Liver (tissue), 8 donors: ENCODE measurements at regions not wholly inside any gene's neighbourhood (a gene's known extent, or its start where the extent isn't known, plus 50 kb on each side); places are given as distances from the start of the nearest gene placed in this dataset.

ENCODE experiments used
- DNase-seq: peaks from one replicate; pipeline ENCODE4 v3.0.0-alpha.2; 2017; ENCODE audit warnings: low spot score
- H3K27ac ChIP-seq, 2 donors: one replicate each; pipeline ENCODE4 v1.7.0; 2013; ENCODE audit warnings: inconsistent platforms in 2 of 2, low read length in 2 of 2, control low read depth in 1 of 2, low read depth in 1 of 2, mild to moderate bottlenecking in 1 of 2
- H3K27me3 ChIP-seq, 4 donors: one replicate each; pipeline versions ENCODE4 v1.6.1 to v1.7.0; 2013; ENCODE audit warnings: low read length in 3 of 4, inconsistent platforms in 1 of 4, mild to moderate bottlenecking in 1 of 4, moderate library complexity in 1 of 4; ENCODE audit not compliant: control insufficient read depth in 4 of 4, insufficient read depth in 4 of 4
- H3K36me3 ChIP-seq, 4 donors: one replicate each; pipeline versions ENCODE4 v1.6.1 to v1.7.0; 2013; ENCODE audit warnings: low read length in 3 of 4, mild to moderate bottlenecking in 3 of 4, low read depth in 1 of 4, moderate library complexity in 1 of 4; ENCODE audit not compliant: control insufficient read depth in 4 of 4, insufficient read depth in 3 of 4
- H3K4me1 ChIP-seq, 4 donors: one replicate each; pipeline versions ENCODE4 v1.6.1 to v1.7.0; 2013; ENCODE audit warnings: low read length in 3 of 4, mild to moderate bottlenecking in 3 of 4, moderate library complexity in 1 of 4; ENCODE audit not compliant: control insufficient read depth in 4 of 4, insufficient read depth in 4 of 4
- H3K4me3 ChIP-seq, 3 donors: one replicate each; pipeline versions ENCODE4 v1.6.1 to v1.7.0; 2013; ENCODE audit warnings: low read length in 3 of 3, control low read depth in 1 of 3, low read depth in 1 of 3, mild to moderate bottlenecking in 1 of 3
- H3K9ac ChIP-seq, 2 donors: one replicate each; pipeline ENCODE4 v1.7.0; 2013; ENCODE audit warnings: low read length in 2 of 2, mild to moderate bottlenecking in 2 of 2, moderate library complexity in 2 of 2, control low read depth in 1 of 2, low read depth in 1 of 2
- H3K9me3 ChIP-seq, 4 donors: one replicate each; pipeline versions ENCODE4 v1.6.1 to v1.7.0; 2013; ENCODE audit warnings: low read length in 3 of 4; ENCODE audit not compliant: control insufficient read depth in 4 of 4
- ATF3 ChIP-seq: IDR thresholded peaks from 2 replicates; pipeline ENCODE4 v1.6.1; 2016; ENCODE audit warnings: antibody characterized with exemption
- CTCF ChIP-seq: fragments of 150-350 bp; IDR thresholded peaks from 2 replicates; pipeline ENCODE4 v1.5.1; 2017; ENCODE audit warnings: improper control_type of control experiment, low read depth, low read length; ENCODE audit not compliant: missing input control
- EGR1 ChIP-seq, 2 donors: IDR thresholded peaks; 2 replicates each; pipeline ENCODE4 v1.6.1; 2016 to 2018; ENCODE audit warnings: antibody characterized with exemption in 2 of 2, low read depth in 2 of 2
- FOXA1 ChIP-seq: IDR thresholded peaks from 2 replicates; pipeline ENCODE4 v1.6.1; 2016; ENCODE audit warnings: antibody characterized with exemption
- FOXA2 ChIP-seq: IDR thresholded peaks from 2 replicates; pipeline ENCODE4 v1.6.1; 2016; ENCODE audit warnings: antibody characterized with exemption
- GABPA ChIP-seq, 2 donors: IDR thresholded peaks in 1 of 2; conservative IDR thresholded peaks in 1 of 2; 2 replicates each; pipeline ENCODE4 v1.6.1; 2016; ENCODE audit warnings: antibody characterized with exemption in 2 of 2, mild to moderate bottlenecking in 1 of 2, moderate library complexity in 1 of 2
- HNF4A ChIP-seq, 2 donors: conservative IDR thresholded peaks; 2 replicates each; pipeline ENCODE4 v1.6.1; 2016; ENCODE audit warnings: antibody characterized with exemption in 2 of 2, mild to moderate bottlenecking in 2 of 2
- HNF4G ChIP-seq: IDR thresholded peaks from 2 replicates; pipeline ENCODE4 v1.6.1; 2016; ENCODE audit warnings: antibody characterized with exemption
- JUND ChIP-seq, 2 donors: IDR thresholded peaks; 2 replicates each; pipeline ENCODE4 v1.6.1; 2016; ENCODE audit warnings: antibody characterized with exemption in 2 of 2
- MAX ChIP-seq: IDR thresholded peaks from 2 replicates; pipeline ENCODE4 v1.6.1; 2016; ENCODE audit warnings: antibody characterized with exemption
- NR2F2 ChIP-seq: IDR thresholded peaks from 2 replicates; pipeline ENCODE4 v1.6.1; 2016; ENCODE audit warnings: antibody characterized with exemption
- RAD21 ChIP-seq, 2 donors: IDR thresholded peaks; 2 replicates each; pipeline ENCODE4 v1.6.1; 2016; ENCODE audit warnings: antibody characterized with exemption in 2 of 2, mild to moderate bottlenecking in 2 of 2
- REST ChIP-seq: IDR thresholded peaks from 2 replicates; pipeline ENCODE4 v1.6.1; 2016; ENCODE audit warnings: antibody characterized with exemption, mild to moderate bottlenecking
- RXRA ChIP-seq, 2 donors: IDR thresholded peaks; 2 replicates each; pipeline ENCODE4 v1.6.1; 2017 to 2018; ENCODE audit warnings: antibody characterized with exemption in 2 of 2, mild to moderate bottlenecking in 1 of 2
- SP1 ChIP-seq: IDR thresholded peaks from 2 replicates; pipeline ENCODE4 v1.6.1; 2018; ENCODE audit warnings: antibody characterized with exemption, mild to moderate bottlenecking
- TAF1 ChIP-seq: conservative IDR thresholded peaks from 2 replicates; pipeline ENCODE4 v1.6.1; 2016; ENCODE audit warnings: antibody characterized with exemption, mild to moderate bottlenecking
- YY1 ChIP-seq: IDR thresholded peaks from 2 replicates; pipeline ENCODE4 v1.6.1; 2016; ENCODE audit warnings: antibody characterized with exemption, mild to moderate bottlenecking
- ZBTB33 ChIP-seq: IDR thresholded peaks from 2 replicates; pipeline ENCODE4 v1.6.1; 2016; ENCODE audit warnings: antibody characterized with exemption
- WGBS: extraction: QIAGEN DNeasy Blood & Tissue Kit; methylation state at CpG from one replicate; pipeline ENCODE4 v1.1.7; 2013; 5-methylcytosine and 5-hydroxymethylcytosine counted together
- donor health status: healthy.
- donor health status: healthy.
- donor health status: healthy.
- donor health status: healthy.
- donor health status: healthy.

- WGBS, result 67% methylated on average over 4 of the region's 4 CpGs
- H3K4me1 ChIP-seq, result no peaks in the 10 kb centered on the region
These were observed 174.9 kb upstream of the TECRL start for GRCh38 chr4:64584125-64584524.

GRCh38 chr4:64582492-64582891, 173.2 kb upstream of the TECRL start:
- Histone ChIP-seq H3K9ac (no peak overlapping the region), H3K27me3 (no peaks in the 10 kb centered on the region), H3K27ac (no peak overlapping the region), H3K4me1 (no peaks in the 10 kb centered on the region), H3K4me3 (no peak overlapping the region), H3K36me3 (no peaks in the 10 kb centered on the region), H3K9me3 (no peaks in the 10 kb centered on the region)
- no peak for TF ChIP-seq RAD21 (IDR thresholded peaks at IDR 0.05)
- TF ChIP-seq NR2F2, result no peak
- WGBS, result 53% methylated on average over 3 of the region's 3 CpGs
- DNase-seq, result no peak

More at GRCh38 chr4:64584125-64584524, 174.9 kb upstream of the TECRL start:
- Histone ChIP-seq H3K27ac (no peak overlapping the region), H3K27me3 (no peaks in the 10 kb centered on the region), H3K36me3 (no peaks in the 10 kb centered on the region), H3K4me3 (no peak overlapping the region), H3K9ac (no peak overlapping the region), H3K9me3 (no peaks in the 10 kb centered on the region)
- TF ChIP-seq TAF1, result no peak
- no peak for DNase-seq

GRCh38 chr4:64581422-64581821, 172.2 kb upstream of the TECRL start:
- TF ChIP-seq ZBTB33 (no peak), NR2F2 (no peak), MAX (no peak), SP1 (no peak), HNF4A (conservative IDR thresholded peaks at IDR 0.05) (no peak), REST (no peak), TAF1 (no peak), JUND (IDR thresholded peaks at IDR 0.05) (no peak), RAD21 (IDR thresholded peaks at IDR 0.05) (no peak), FOXA2 (no peak), ATF3 (no peak), EGR1 (IDR thresholded peaks at IDR 0.05; ENCODE audit: low read depth in 2 of 2) (no peak), GABPA (IDR thresholded peaks at IDR 0.05 in 1 of 2, conservative IDR thresholded peaks at IDR 0.05 in 1 of 2) (no peak), FOXA1 (no peak), YY1 (no peak), HNF4G (no peak), RXRA (IDR thresholded peaks at IDR 0.05) (no peak), CTCF (no peak)
- Histone ChIP-seq H3K27ac (no peak overlapping the region), H3K4me1 (no peaks in the 10 kb centered on the region), H3K4me3 (no peak overlapping the region), H3K36me3 (no peaks in the 10 kb centered on the region), H3K9me3 (no peaks in the 10 kb centered on the region), H3K9ac (no peak overlapping the region), H3K27me3 (no peaks in the 10 kb centered on the region)
- 77% methylated on average over 2 of the region's 2 CpGs for WGBS
- DNase-seq, result no peak
